Endothelial cell of umbilical vein (primary cell): ENCODE measurements at regions not wholly inside any gene's neighbourhood (a gene's known extent, or its start where the extent isn't known, plus 50 kb on each side); places are given as distances from the start of the nearest gene placed in this dataset.

Source experiments
- BruUV-seq: library from RNA; stranded (reverse); fragments of 400-500 nt; replicated peaks from 2 replicates; lab custom pipeline; 2021; lab: Mats Ljungman, UMichigan
- CTCF ChIA-PET: fragments of 300-600, 350-600 bp; sonication (Branson Sonifier 250); formaldehyde crosslinking; loops from one replicate; lab custom pipeline; 2021; ENCODE audit warnings: antibody characterized with exemption, inconsistent platforms; lab: Charles Lee
- POLR2A ChIA-PET: fragments of 300-600, 350-600 bp; sonication (Branson Sonifier 250); formaldehyde crosslinking; loops from one replicate; lab custom pipeline; 2021; ENCODE audit warnings: antibody characterized with exemption, inconsistent platforms; lab: Charles Lee
- DNase-seq: peaks from one replicate; pipeline ENCODE4 v3.0.0-alpha.2; 2011; ENCODE audit warnings: low read depth, low spot score
- FAIRE-seq: peaks from 2 replicates; lab custom pipeline; 2011; peaks lifted over from hg19 to GRCh38; lab: Jason Lieb, UNC
- H2AFZ ChIP-seq: 2 replicates; pipeline ENCODE4 v1.6.0; 2012; ENCODE audit warnings: low read depth, low read length, control low read depth, inconsistent platforms
- H3K27ac ChIP-seq: 2 replicates; pipeline ENCODE4 v1.5.1; 2011; ENCODE audit warnings: low read depth, mild to moderate bottlenecking, control low read depth, low read length, moderate library complexity; ENCODE audit not compliant: insufficient read depth
- H3K27me3 ChIP-seq, 2 experiments: 2 replicates each; pipeline versions ENCODE4 v1.6.0 to v1.6.1; 2011; ENCODE audit warnings: low read length in 2 of 2, mixed read lengths in 1 of 2; ENCODE audit not compliant: control insufficient read depth in 2 of 2, insufficient read depth in 2 of 2
- H3K36me3 ChIP-seq, 2 experiments: 2 replicates in 1 of 2; 3 replicates in 1 of 2; pipeline ENCODE4 v1.5.1; 2011; ENCODE audit warnings: low read length in 2 of 2, mild to moderate bottlenecking in 1 of 2, moderate library complexity in 1 of 2; ENCODE audit not compliant: control insufficient read depth in 2 of 2, insufficient read depth in 2 of 2; ENCODE audit errors: extremely low read depth in 1 of 2
- H3K4me1 ChIP-seq: 3 replicates; pipeline ENCODE4 v1.5.1; 2011; ENCODE audit warnings: mild to moderate bottlenecking, low read length; ENCODE audit not compliant: control insufficient read depth, insufficient read depth; ENCODE audit errors: extremely low read depth
- H3K4me2 ChIP-seq: 2 replicates; pipeline ENCODE4 v1.6.1; 2011; ENCODE audit warnings: low read length, control low read depth, mixed read lengths; ENCODE audit not compliant: insufficient read depth
- H3K4me3 ChIP-seq, 3 experiments: fragments of 200-600 bp in 1 of 3; sonication (generic), shearing (Covaris generic) in 1 of 3; replicated peaks in 1 of 3; 2 replicates each; pipeline ENCODE4 v1.5.1; 2011 to 2016; ENCODE audit warnings: control low read depth in 3 of 3, low read length in 3 of 3, mild to moderate bottlenecking in 2 of 3, inconsistent platforms in 1 of 3, low read depth in 1 of 3, moderate library complexity in 1 of 3; ENCODE audit not compliant: insufficient read depth in 1 of 3
- H3K79me2 ChIP-seq: 2 replicates; pipeline ENCODE4 v1.6.0; 2012; ENCODE audit warnings: low read length, inconsistent platforms; ENCODE audit not compliant: control insufficient read depth, insufficient read depth
- H3K9ac ChIP-seq: replicated peaks from 2 replicates; pipeline ENCODE3; 2011; ENCODE audit warnings: low read length, control low read depth; ENCODE audit not compliant: insufficient read depth; ENCODE audit errors: extremely low read depth
- H3K9me1 ChIP-seq: replicated peaks from 3 replicates; pipeline ENCODE4 v1.6.0; 2011; ENCODE audit warnings: mild to moderate bottlenecking, low read length; ENCODE audit not compliant: control insufficient read depth, insufficient read depth; ENCODE audit errors: extremely low read depth
- H3K9me3 ChIP-seq: replicated peaks from 2 replicates; pipeline ENCODE4 v1.5.1; 2012; ENCODE audit warnings: low read length, inconsistent platforms; ENCODE audit not compliant: control insufficient read depth, insufficient read depth
- H4K20me1 ChIP-seq: replicated peaks from 2 replicates; pipeline ENCODE3; 2011; ENCODE audit warnings: mild to moderate bottlenecking, low read length; ENCODE audit not compliant: control insufficient read depth, insufficient read depth; ENCODE audit errors: extremely low read depth
- CTCF ChIP-seq, 2 donors: IDR thresholded peaks; 1 replicate in 1 of 2; 2 replicates in 1 of 2; pipeline ENCODE4 v1.5.1; 2011; ENCODE audit warnings: low read length in 2 of 2, mild to moderate bottlenecking in 2 of 2, moderate library complexity in 2 of 2, control low read depth in 1 of 2, inconsistent platforms in 1 of 2, low read depth in 1 of 2; ENCODE audit not compliant: insufficient read depth in 1 of 2; ENCODE audit errors: extremely low read depth in 1 of 2
- EZH2 ChIP-seq: IDR thresholded peaks from 2 replicates; pipeline ENCODE4 v1.6.1; 2012; ENCODE audit warnings: borderline replicate concordance, low read depth, mild to moderate bottlenecking, moderate library complexity, low read length, inconsistent platforms; ENCODE audit not compliant: severe bottlenecking
- FOS ChIP-seq: IDR thresholded peaks from 2 replicates; pipeline ENCODE4 v1.6.1; 2011; ENCODE audit warnings: mild to moderate bottlenecking, low read length, moderate library complexity, borderline replicate concordance; ENCODE audit not compliant: insufficient read depth
- GATA2 ChIP-seq: IDR thresholded peaks from 2 replicates; pipeline ENCODE4 v1.7.0; 2011; ENCODE audit warnings: low read depth, mild to moderate bottlenecking, moderate library complexity, mixed read lengths, low read length; ENCODE audit not compliant: insufficient read length, insufficient read depth
- JUN ChIP-seq: IDR thresholded peaks from 2 replicates; pipeline ENCODE4 v1.6.1; 2011; ENCODE audit warnings: borderline replicate concordance, low read depth; ENCODE audit not compliant: insufficient read length, insufficient read depth
- MYC ChIP-seq: IDR thresholded peaks from one replicate; pipeline ENCODE4 v1.6.1; 2011; ENCODE audit warnings: mild to moderate bottlenecking, low read depth, low read length
- POLR2A ChIP-seq: IDR thresholded peaks from 2 replicates; pipeline ENCODE4 v1.6.1; 2012; ENCODE audit warnings: low read depth, mild to moderate bottlenecking, control low read depth, low read length
- POLR2AphosphoS5 ChIP-seq: IDR thresholded peaks from 2 replicates; pipeline ENCODE4 v1.6.1; 2012; ENCODE audit warnings: low read depth, mild to moderate bottlenecking, control low read depth, low read length, moderate library complexity; ENCODE audit not compliant: insufficient read depth
- dilution Hi-C: fragments of 300-500 bp; cut with MboI; formaldehyde crosslinking; loops from one replicate; pipeline ENCODE4 v1.15.0; 2019; ENCODE audit warnings: low sequenced_read_pairs; ENCODE audit not compliant: extremely low pct_ligation_motif_present
- intact Hi-C: fragments of 100-400 bp; cut with micrococcal nuclease; formaldehyde crosslinking; loops from one replicate; pipeline ENCODE4 v1.10.0; 2022
- TF ChIP-seq, protein P1 (sequence below): IDR thresholded peaks from 2 replicates; pipeline ENCODE4 v1.6.1; 2011; ENCODE audit not compliant: insufficient read depth, insufficient read length

- ChIA-PET CTCF (no interaction called here), POLR2A (no interaction called here)
- H3K9ac ChIP-seq, result no peak overlapping the region
- H3K9me1 ChIP-seq, result no peaks in the 10 kb centered on the region
- H3K4me1 ChIP-seq, result no peaks in the 10 kb centered on the region
- intact Hi-C loops (no loop called here), dilution Hi-C loops (no loop called here)
- no peak overlapping the region for H3K4me2 ChIP-seq
- H3K27me3 ChIP-seq, result no peaks in the 10 kb centered on the region
- no peak for FAIRE-seq
- no TSS peak for BruUV-seq
- H4K20me1 ChIP-seq, result no peaks in the 10 kb centered on the region
- no peaks in the 10 kb centered on the region for H3K9me3 ChIP-seq
- TF ChIP-seq, protein P1, sequence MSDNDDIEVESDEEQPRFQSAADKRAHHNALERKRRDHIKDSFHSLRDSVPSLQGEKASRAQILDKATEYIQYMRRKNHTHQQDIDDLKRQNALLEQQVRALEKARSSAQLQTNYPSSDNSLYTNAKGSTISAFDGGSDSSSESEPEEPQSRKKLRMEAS, result no peak
- H2AFZ ChIP-seq, result no peak overlapping the region
- no peak overlapping the region for H3K4me3 ChIP-seq
- no peak overlapping the region for H3K27ac ChIP-seq
- no peak for DNase-seq
- no peaks in the 10 kb centered on the region for H3K36me3 ChIP-seq
- no peaks in the 10 kb centered on the region for H3K79me2 ChIP-seq
Measured at GRCh38 chr2:119104414-119104813, 54.1 kb downstream of the C1QL2 start.

DNA sequence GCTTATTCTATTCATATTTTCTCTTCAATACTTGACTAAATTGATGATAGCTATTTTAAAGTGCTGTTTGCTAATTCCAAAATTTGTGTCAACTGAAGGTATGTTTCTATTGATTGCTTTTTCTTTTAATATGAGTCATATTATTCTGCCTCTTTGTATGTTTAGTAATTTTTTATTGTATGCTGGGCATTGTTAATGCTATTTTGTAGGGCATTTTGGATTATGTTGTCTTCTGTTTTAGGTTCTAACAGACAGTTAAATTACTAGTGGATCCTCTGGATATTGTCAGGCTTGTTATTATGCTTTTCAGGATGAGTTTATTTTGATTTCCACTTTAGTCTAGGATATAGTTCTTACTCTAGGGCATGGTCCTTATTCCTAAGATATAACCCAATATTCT is 55.6 kb downstream of the C1QL2 start:
- Histone ChIP-seq H3K9ac (no peak overlapping the region), H3K27me3 (no peaks in the 10 kb centered on the region), H3K79me2 (no peaks in the 10 kb centered on the region), H2AFZ (no peak overlapping the region), H3K9me3 (no peaks in the 10 kb centered on the region), H3K4me1 (no peaks in the 10 kb centered on the region), H3K4me3 (no peak overlapping the region), H3K27ac (no peak overlapping the region), H4K20me1 (no peaks in the 10 kb centered on the region), H3K36me3 (no peaks in the 10 kb centered on the region), H3K9me1 (no peaks in the 10 kb centered on the region), H3K4me2 (no peak overlapping the region)
- intact Hi-C loops, result no loop called here
- BruUV-seq, result no TSS peak
- CTCF ChIA-PET, result no interaction called here
- TF ChIP-seq EZH2 (no peak), FOS (no peak), CTCF (IDR thresholded peaks at IDR 0.05; ENCODE audit: extremely low read depth in 1 of 2, insufficient read depth in 1 of 2, low read depth in 1 of 2, low read length in 2 of 2) (no peak), POLR2A (no peak), GATA2 (no peak), MYC (no peak), JUN (no peak), POLR2AphosphoS5 (no peak)
- TF ChIP-seq, protein P1, result no peak
- POLR2A ChIA-PET, result no interaction called here
- FAIRE-seq (no peak), DNase-seq (no peak)
- dilution Hi-C loops, result no loop called here
